MV-4-11 (cell line): ENCODE measurements at regions not wholly inside any gene's neighbourhood (a gene's known extent, or its start where the extent isn't known, plus 50 kb on each side); places are given as distances from the start of the nearest gene placed in this dataset.

ENCODE experiments used
- DNase-seq: peaks from one replicate; lab custom pipeline; 2025; lab: John Stamatoyannopoulos, UW

GRCh38 chr4:24105327-24106038 is 215.6 kb upstream of the PPARGC1A start:
- no peak for DNase-seq

DNA sequence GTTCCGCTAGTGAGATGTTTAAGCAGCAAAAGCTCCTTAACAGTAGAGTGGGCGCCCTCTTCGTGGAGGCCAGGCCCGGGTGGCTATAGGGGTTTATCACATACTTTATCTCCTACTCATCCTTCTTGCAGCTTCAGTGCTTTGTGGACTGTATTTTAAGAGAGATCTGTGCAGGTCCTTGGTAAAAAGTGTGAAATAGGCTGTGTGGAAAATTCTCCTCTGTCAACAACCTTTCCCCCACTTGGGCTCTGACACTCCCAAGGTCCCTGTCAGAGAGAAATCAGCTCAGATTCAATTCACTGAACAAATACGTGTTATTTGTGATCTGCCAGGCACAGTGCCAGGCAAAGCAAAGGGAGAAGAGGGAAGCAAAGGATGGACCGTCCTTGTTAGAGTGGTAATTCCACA is 214.3 kb upstream of the PPARGC1A start:
- DNase-seq = no peak

GRCh38 chr4:24103434-24104157 is 213.7 kb upstream of the PPARGC1A start:
- DNase-seq = no peak

DNA sequence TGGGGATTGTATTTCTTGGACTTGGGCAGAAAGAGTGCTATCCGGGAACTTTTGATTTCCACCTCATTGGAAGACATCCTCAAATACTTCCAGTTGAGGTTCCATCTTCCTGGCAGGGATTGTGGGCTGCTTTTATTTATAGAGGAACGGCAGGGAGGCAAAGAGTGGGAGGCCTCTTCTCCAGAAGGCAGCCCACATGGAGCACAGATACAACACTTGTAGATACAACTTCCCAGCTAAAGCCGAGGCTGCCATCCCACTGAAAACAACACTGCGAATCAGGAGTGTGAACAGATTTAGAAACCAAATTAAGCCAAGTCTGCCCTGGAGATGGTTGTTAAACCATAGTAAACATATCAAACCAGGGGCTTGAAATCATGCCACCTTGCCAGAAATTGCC is 212.8 kb upstream of the PPARGC1A start:
- DNase-seq = no peak

DNA sequence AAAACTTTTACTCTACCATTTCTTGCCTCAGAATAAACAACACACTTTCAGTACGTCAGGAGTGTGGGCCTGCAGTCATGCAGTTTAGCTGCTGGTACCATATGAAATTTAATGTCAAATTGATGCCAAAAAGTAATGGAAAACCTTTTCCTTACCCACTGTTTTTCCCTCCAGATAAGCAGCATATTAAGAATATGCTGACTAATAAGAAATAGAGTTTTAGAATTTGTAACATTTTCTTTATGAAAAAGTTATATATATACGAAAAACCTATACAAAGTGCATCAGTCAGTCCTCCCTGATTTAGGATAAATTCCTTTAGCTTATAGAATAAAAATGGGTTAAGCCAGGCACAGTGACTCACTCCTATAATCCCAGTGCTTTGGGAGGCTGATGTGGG is 206.8 kb upstream of the PPARGC1A start:
- DNase-seq = no peak

DNA sequence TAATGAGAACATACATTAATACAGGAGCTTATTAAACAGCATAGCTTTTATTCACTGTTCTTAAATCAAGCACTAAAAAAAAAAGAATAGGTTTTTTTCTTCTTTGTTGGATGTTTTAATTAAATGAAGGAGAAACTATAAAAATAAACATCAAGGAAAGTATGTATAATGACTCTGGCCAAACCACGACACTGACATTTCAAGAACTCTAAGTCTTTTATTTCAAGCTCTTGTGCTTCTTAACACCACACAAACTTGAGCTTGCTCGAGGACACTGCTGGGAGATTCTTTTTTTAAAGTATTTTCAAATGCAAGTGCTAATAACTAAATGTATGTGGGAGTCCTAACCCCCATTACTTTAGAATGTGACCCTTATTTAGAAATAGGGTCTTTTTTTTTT is 204.9 kb upstream of the PPARGC1A start:
- no peak for DNase-seq

DNA sequence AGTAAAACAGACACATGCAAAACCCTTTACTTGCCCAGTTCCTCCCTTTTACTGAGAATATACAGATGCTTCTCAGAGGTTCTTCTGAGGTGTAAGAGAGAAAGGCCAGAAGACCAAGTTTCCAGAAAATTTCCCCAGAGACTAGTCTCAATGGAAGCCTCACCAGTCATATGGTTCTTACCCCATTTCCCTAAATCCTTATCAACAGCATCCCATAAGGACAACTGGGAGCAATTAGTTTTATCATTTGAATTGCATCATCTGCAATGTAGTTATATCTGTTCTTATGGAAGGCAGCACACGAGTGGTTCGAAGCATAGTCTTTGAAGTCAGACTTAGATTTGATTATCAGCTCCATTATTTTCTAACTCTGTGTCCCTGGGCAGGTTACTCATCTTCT is 203.6 kb upstream of the PPARGC1A start:
- DNase-seq = no peak

DNA sequence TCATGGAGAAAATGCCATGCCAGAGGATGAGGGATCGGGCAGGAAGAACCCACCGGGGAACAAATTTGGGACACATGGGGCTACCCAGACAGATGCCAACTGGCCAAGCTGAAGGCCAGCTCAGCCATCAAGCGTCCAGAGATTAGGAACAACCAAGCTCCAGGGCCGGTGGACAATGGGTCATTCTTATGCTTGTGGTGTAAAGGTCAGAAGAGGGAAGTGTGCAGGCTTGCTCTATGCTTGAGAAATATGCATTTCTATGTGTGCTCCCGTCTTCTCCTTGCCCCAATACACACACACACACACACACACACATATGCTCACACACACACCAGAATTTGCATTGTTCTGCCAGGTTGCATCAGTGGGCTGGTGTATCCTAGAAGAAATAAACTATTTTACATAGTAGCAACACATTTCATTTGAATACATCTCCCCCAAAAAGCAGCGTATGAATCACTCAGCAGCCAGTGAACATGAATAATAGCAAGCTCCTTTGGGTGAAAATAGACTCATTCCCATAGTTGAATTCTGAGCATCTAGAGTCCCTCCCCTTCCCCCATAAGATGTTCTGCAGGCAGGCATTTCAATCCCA is 201.9 kb upstream of the PPARGC1A start:
- no peak for DNase-seq

DNA sequence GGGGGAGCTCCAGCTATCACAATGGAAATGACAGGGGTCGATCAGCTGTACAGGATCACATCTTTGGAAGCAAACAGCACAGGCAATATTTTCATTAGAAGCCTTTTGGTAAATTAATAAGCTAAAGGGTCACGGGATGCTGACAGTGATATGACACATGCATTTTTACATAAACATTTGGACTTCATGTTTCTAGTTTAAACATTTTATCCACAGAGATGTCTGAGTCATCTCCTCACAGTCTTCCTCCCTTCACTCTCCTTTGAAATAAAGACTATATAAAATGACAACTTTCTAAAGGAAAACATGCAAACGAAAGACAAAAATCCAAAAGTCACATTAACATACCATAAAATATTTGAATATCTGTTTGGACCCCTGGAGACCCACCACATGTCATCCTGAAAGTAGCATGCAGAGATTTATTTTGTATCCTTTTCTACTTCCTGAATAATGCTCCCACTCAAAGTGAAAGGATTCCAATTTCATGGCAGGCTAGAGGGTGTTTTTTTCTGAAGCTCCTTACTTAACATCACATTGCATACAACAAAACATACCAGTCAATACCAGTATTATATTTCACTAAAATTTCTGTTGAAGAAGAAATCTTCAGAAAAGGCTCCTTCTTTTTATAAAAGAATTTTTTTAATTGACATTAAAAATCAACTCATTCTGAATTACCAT is 200.1 kb upstream of the PPARGC1A start:
- DNase-seq = no peak

DNA sequence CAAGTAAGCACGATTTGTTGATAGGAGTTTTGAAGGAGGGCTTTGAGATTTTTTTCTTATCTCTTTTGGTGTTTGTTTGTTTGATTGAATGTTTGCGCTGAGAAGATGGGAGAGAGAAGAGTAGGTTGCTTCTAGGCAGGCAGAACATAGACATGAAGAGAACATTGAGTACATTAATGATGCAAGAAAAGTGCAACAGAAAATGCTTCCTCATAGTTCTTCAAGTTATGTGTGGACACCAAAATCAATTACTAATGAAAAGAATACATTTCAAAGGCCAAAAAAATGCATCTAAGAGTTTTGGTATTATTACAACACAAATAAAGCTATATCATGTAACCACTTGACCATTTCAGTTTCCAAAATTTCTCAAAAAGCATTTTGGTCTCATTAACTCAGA is 191.0 kb upstream of the PPARGC1A start:
- no peak for DNase-seq

DNA sequence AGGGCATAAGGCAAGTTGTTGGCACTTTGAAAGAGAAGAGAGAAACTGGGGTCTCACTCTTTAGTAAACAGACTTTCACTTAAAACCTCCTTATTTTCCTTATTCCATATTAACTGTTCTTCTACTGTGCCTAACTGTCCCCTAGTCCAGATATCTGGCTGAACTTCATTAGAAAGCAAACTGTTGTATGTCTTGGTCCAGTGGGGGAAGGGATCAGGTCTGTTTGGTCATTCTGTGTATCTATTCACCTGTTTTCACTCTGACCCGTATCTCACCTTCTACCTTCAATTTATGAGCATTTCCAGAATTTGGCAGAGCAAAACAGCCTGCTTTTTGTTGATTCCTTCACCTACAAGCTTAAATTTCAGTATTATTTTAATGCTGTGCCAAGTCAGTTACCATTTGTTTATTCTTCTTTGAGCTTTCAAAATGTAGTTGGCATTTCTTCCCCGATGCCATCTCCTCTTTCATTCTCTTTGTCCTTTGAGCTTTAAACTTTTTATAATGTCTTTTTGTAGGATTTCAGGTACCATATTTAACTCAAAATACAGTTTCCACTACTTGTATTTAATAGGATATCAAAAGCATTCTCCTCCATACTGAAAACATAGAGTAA is 188.6 kb upstream of the PPARGC1A start:
- no peak for DNase-seq

DNA sequence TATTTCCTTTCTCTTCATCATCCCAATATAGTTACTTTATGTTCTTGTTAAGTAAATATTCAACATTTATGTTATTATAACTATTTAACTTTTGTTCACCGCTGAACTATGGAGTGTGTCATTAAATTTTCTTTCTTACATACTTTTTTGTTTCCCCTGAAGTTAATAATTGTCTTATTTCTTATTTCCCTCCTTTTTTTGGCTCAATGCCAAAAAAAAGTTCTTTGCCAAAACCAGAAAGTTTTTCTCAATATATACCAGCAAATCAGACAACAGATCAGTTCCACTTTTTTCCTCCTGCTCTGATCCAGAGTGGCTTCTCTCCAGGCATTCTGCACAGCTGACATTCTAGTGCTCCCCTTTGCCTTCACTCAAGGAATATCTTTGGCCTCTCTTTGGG is 187.0 kb upstream of the PPARGC1A start:
- DNase-seq = no peak

DNA sequence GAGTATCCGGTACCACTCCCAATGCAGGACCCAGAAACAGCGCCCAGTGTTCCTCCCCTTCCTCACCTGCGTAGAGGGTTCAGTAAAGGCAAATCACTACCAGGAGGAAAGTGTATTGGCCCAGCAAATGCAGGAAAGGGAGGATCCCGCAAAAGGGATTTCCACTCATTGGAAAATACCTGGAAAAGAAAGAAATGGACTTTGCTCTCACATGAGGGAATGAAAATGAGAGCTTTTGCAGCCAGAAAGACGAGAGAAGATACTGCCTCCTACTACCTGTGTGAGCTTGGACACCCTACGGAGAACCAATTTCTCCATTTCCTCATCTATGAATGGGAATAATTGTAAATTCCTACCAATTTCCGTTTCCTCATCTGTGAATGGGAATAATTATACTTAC is 184.1 kb upstream of the PPARGC1A start:
- DNase-seq = no peak

DNA sequence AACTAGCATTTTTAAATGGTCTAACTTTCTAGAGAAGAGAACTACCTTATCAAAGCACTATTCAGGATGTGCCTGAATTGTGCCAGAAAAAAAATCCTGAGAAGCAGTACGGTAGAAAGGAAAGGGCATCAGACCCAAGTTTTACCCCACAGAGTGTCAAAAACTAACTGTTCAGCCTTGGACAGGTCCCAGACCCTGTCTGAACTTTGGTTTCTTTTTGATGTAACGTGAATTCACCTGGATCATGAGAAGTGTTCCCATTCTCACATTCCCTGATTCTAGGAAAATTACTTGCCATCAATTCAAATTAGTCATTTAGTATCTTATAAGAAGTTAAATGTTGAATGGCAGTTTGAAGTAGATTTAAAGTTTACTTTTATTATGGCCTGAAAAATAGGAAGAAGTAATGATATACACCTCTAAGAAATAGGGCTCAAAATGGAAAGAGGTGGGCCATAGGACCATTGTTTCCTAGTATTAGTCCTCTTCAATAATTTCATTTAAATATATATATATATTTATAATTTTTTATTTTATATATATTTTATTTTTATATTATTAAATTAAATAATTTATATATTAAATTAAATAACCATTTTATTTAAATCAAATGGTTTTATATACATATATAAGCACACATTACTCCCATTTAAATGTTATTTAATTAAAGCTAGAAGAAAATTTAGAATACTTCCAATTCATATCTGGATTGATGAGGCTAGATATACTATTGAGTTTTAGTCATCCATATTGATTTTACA is 181.9 kb upstream of the PPARGC1A start:
- no peak for DNase-seq

DNA sequence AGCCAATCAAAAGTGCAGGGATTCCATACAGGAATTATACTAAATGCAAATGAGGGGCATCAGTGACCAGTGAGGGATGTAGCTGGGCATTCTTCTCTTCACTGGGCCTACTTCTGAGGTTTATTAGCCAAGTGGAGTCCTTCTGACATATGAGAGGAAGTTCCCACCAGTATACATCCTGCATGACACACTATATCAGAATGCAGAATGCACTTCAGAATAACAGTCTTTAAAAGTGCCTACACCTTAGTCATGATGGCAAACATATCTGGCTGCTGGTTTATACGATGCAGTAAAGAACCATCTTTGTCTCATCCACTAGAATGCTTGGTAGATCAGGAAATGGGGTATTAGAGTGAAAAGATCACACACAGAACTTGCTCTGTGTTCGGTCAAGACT is 180.3 kb upstream of the PPARGC1A start:
- DNase-seq = no peak

- DNase-seq = no peak
Measured at GRCh38 chr4:24067367-24068193, 177.7 kb upstream of the PPARGC1A start.

- DNase-seq = no peak
Measured at GRCh38 chr4:24065974-24066373, 176.1 kb upstream of the PPARGC1A start.

- no peak for DNase-seq
Measured at GRCh38 chr4:24063731-24064130, 173.9 kb upstream of the PPARGC1A start.

DNA sequence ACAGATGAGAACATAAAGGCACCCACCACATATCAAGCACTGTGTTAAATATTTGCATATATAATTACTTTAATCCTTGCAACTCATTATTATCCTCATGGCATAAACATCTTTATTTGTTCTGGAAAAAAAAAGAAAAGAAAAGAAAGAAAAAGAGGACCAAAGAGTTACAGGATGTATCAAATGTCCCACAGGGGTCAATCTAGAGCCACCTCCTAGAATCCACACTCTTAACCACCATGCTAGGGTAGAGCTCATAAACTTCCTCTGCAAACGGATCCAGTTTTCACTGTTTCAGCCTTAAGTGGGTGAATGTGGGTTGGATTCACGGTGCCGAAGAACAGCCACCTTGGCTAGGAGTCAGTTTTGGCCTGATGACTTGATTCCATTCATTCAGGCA is 171.1 kb upstream of the PPARGC1A start:
- no peak for DNase-seq

DNA sequence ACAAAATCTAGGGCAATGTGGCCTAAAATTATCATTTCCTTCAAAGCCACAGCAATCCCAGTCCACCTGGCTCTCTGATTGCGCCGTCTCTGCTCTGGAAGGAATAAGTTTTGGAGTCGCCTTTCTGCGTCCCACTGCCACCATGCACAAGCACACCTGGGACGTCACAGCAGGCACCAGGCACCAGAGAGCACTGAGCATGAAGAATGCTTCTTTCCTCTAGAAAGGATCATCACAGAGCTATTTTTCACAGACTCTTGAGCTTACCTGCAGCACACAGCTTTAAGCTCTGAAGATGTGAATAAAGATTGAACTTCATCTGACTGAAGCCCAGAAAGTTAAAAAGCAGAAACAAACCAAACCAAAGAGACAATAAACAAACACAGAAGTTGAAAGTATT is 170.0 kb upstream of the PPARGC1A start:
- no peak for DNase-seq
